UCSD-AML1 (cell line): ENCODE measurements at regions not wholly inside any gene's neighbourhood (a gene's known extent, or its start where the extent isn't known, plus 50 kb on each side); places are given as distances from the start of the nearest gene placed in this dataset.

Experiments
- DNase-seq: peaks from one replicate; lab custom pipeline; 2025; ENCODE audit not compliant: unreplicated experiment; lab: John Stamatoyannopoulos, UW

- DNase-seq = no peak
Observed at GRCh38 chr11:26142891-26143290, 189.0 kb upstream of the ANO3 start.

- no peak for DNase-seq
Observed at GRCh38 chr11:26143566-26144290, 188.2 kb upstream of the ANO3 start.

- DNase-seq = no peak
Observed at GRCh38 chr11:26144291-26144690, 187.6 kb upstream of the ANO3 start.

- no peak for DNase-seq
Observed at GRCh38 chr11:26144911-26145310, 187.0 kb upstream of the ANO3 start.

- no peak for DNase-seq
Observed at GRCh38 chr11:26149585-26149984, 182.3 kb upstream of the ANO3 start.

GRCh38 chr11:26150031-26150430, 181.9 kb upstream of the ANO3 start:
- DNase-seq = no peak

- DNase-seq = no peak
Observed at GRCh38 chr11:26158251-26158650, 173.7 kb upstream of the ANO3 start.

GRCh38 chr11:26162291-26162690, 169.6 kb upstream of the ANO3 start:
- DNase-seq = no peak

- no peak for DNase-seq
Observed at GRCh38 chr11:26186389-26186788, 145.5 kb upstream of the ANO3 start.

- DNase-seq = no peak
Observed at GRCh38 chr11:26187639-26188038, 144.3 kb upstream of the ANO3 start.

- DNase-seq = no peak
Observed at GRCh38 chr11:26188554-26188953, 143.4 kb upstream of the ANO3 start.

- DNase-seq = no peak
Observed at GRCh38 chr11:26191193-26191592, 140.7 kb upstream of the ANO3 start.

- DNase-seq = no peak
Observed at GRCh38 chr11:26193694-26194365, 138.1 kb upstream of the ANO3 start.

GRCh38 chr11:26194881-26195280, 137.0 kb upstream of the ANO3 start:
- DNase-seq = no peak

GRCh38 chr11:26198532-26199096, 133.3 kb upstream of the ANO3 start:
- no peak for DNase-seq

- no peak for DNase-seq
Observed at GRCh38 chr11:26199331-26200095, 132.4 kb upstream of the ANO3 start.

- DNase-seq = no peak
Observed at GRCh38 chr11:26201411-26201810, 130.5 kb upstream of the ANO3 start.

GRCh38 chr11:26202754-26203153, 129.2 kb upstream of the ANO3 start:
- no peak for DNase-seq

- DNase-seq = no peak
Observed at GRCh38 chr11:26204101-26204500, 127.8 kb upstream of the ANO3 start.

- DNase-seq = no peak
Observed at GRCh38 chr11:26204839-26205238, 127.1 kb upstream of the ANO3 start.

- no peak for DNase-seq
Observed at GRCh38 chr11:26219183-26220117, 112.5 kb upstream of the ANO3 start.
